NCI-H69 (cell line): ENCODE measurements at regions not wholly inside any gene's neighbourhood (a gene's known extent, or its start where the extent isn't known, plus 50 kb on each side); places are given as distances from the start of the nearest gene placed in this dataset.

ENCODE experiments used
- DNase-seq: peaks from one replicate; lab custom pipeline; 2025; lab: John Stamatoyannopoulos, UW

GRCh38 chr1:219476116-219476515, 136.8 kb downstream of the ZC3H11B start:
- no peak for DNase-seq

GRCh38 chr1:219472596-219472995, 140.3 kb downstream of the ZC3H11B start:
- no peak for DNase-seq

GRCh38 chr1:219467524-219467923, 145.4 kb downstream of the ZC3H11B start:
- DNase-seq, result no peak

- no peak for DNase-seq
Measured at GRCh38 chr1:219466766-219467165, 146.1 kb downstream of the ZC3H11B start.

- no peak for DNase-seq
Measured at GRCh38 chr1:219465212-219466093, 147.5 kb downstream of the ZC3H11B start.

- no peak for DNase-seq
Measured at GRCh38 chr1:219463636-219464035, 149.3 kb downstream of the ZC3H11B start.

- no peak for DNase-seq
Measured at GRCh38 chr1:219461981-219462400, 150.9 kb downstream of the ZC3H11B start.

GRCh38 chr1:219460896-219461815, 151.7 kb downstream of the ZC3H11B start:
- DNase-seq, result no peak

- no peak for DNase-seq
Measured at GRCh38 chr1:219460081-219460895, 152.6 kb downstream of the ZC3H11B start.

- peak; percentile 86 for DNase-seq
Measured at GRCh38 chr1:219459351-219460080, 153.4 kb downstream of the ZC3H11B start.

- DNase-seq, result no peak
Measured at GRCh38 chr1:219446288-219446687, 166.6 kb downstream of the ZC3H11B start.

- no peak for DNase-seq
Measured at GRCh38 chr1:219445864-219446263, 167.0 kb downstream of the ZC3H11B start.

GRCh38 chr1:219444474-219444873, 168.4 kb downstream of the ZC3H11B start:
- no peak for DNase-seq

- DNase-seq, result no peak
Measured at GRCh38 chr1:219443763-219444162, 169.1 kb downstream of the ZC3H11B start.

- no peak for DNase-seq
Measured at GRCh38 chr1:219442611-219443061, 170.3 kb downstream of the ZC3H11B start.

- DNase-seq, result peak; percentile 18
Measured at GRCh38 chr1:219441884-219442283, 171.0 kb downstream of the ZC3H11B start.

- DNase-seq, result no peak
Measured at GRCh38 chr1:219439376-219439775, 173.5 kb downstream of the ZC3H11B start.

- no peak for DNase-seq
Measured at GRCh38 chr1:219438386-219438785, 174.5 kb downstream of the ZC3H11B start.

GRCh38 chr1:219434923-219435297, 178.0 kb downstream of the ZC3H11B start:
- no peak for DNase-seq

GRCh38 chr1:219434285-219434922, 178.5 kb downstream of the ZC3H11B start:
- DNase-seq, result no peak
